OCI-LY7 (cell line): ENCODE measurements at regions not wholly inside any gene's neighbourhood (a gene's known extent, or its start where the extent isn't known, plus 50 kb on each side); places are given as distances from the start of the nearest gene placed in this dataset.
A peak's percentile ranks its signal among the peaks of the same experiment; 100 is the strongest.

Experiments
- EZH2phosphoT487 ChIP-seq: fragments of 200-600 bp; sonication (generic); IDR thresholded peaks from 2 replicates; pipeline ENCODE4 v1.6.1; 2018; ENCODE audit warnings: low read depth, borderline replicate concordance, mild to moderate bottlenecking, mixed run types, antibody characterized with exemption, low read length, moderate library complexity, mixed read lengths
- TF ChIP-seq, protein P1 (sequence below): fragments of 200-600 bp; sonication (generic); conservative IDR thresholded peaks from 2 replicates; pipeline ENCODE4 v1.5.1; 2014; ENCODE audit warnings: mild to moderate bottlenecking, antibody characterized with exemption, low read length, moderate library complexity, mixed read lengths

DNA sequence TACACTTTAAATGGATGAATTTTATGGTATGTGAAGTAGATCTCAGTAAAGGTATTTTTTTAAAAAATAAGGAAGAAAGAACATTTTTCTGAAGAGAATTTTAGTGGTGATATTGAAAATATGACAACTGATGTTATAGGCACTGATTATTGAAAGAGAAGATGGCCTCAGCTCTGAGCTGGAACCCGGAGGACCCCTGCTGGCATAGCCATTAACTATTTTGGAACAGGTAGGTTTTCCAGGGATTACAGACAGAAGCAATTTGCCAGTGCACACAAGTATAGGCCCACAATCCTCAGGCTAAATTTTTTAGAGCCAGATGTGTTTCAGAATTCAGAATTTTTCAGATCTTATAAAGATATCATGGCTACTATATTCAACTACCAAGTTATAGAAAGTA, 315.9 kb upstream of the GPR149 start:
- TF ChIP-seq, protein P1, sequence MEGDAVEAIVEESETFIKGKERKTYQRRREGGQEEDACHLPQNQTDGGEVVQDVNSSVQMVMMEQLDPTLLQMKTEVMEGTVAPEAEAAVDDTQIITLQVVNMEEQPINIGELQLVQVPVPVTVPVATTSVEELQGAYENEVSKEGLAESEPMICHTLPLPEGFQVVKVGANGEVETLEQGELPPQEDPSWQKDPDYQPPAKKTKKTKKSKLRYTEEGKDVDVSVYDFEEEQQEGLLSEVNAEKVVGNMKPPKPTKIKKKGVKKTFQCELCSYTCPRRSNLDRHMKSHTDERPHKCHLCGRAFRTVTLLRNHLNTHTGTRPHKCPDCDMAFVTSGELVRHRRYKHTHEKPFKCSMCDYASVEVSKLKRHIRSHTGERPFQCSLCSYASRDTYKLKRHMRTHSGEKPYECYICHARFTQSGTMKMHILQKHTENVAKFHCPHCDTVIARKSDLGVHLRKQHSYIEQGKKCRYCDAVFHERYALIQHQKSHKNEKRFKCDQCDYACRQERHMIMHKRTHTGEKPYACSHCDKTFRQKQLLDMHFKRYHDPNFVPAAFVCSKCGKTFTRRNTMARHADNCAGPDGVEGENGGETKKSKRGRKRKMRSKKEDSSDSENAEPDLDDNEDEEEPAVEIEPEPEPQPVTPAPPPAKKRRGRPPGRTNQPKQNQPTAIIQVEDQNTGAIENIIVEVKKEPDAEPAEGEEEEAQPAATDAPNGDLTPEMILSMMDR: peak; percentile 29; the same call in 1 of the 2 replicates
- TF ChIP-seq EZH2phosphoT487: no peak
